Pancreas (tissue), 10 donors: ENCODE measurements at regions not wholly inside any gene's neighbourhood (a gene's known extent, or its start where the extent isn't known, plus 50 kb on each side); places are given as distances from the start of the nearest gene placed in this dataset.

Experiments
- ATAC-seq, 4 donors: fragments of 200-7000 bp; cut with Tn5 transposase; one replicate each; pipeline versions ENCODE4 v1.8.0 to v1.9.1; 2020; ENCODE audit warnings: mild to moderate bottlenecking in 4 of 4, moderate library complexity in 4 of 4
- DNase-seq, 6 donors: peaks; one replicate each; pipeline ENCODE4 v3.0.0-alpha.2; 2020
- FAIRE-seq: peaks from 2 replicates; lab custom pipeline; 2012; peaks lifted over from hg19 to GRCh38; lab: Jason Lieb, UNC
- H3K27ac ChIP-seq, 4 donors: fragments of 200-600 bp; sonication (generic); 1 replicate in 3 of 4; 2 replicates in 1 of 4; pipeline versions ENCODE4 v1.5.0 to v1.8.0; 2020
- H3K27me3 ChIP-seq, 4 donors: fragments of 200-600 bp; one replicate each; pipeline ENCODE4 v1.8.0; 2021
- H3K36me3 ChIP-seq, 3 donors: fragments of 200-600 bp; sonication (generic) in 1 of 3; one replicate each; pipeline versions ENCODE4 v1.5.0 to v1.8.0; 2020 to 2021
- H3K4me1 ChIP-seq, 3 donors: fragments of 200-600 bp; one replicate each; pipeline ENCODE4 v1.8.0; 2021
- H3K4me3 ChIP-seq, 4 donors: fragments of 200-600 bp; sonication (generic) in 2 of 4; one replicate each; pipeline versions ENCODE4 v1.5.0 to v1.8.0; 2020 to 2021
- H3K9me3 ChIP-seq, 4 donors: fragments of 200-600 bp; one replicate each; pipeline ENCODE4 v1.8.0; 2021
- WGBS, 2 donors: extraction: QIAGEN DNeasy Blood & Tissue Kit; methylation state at CpG; one replicate each; pipeline ENCODE4 v1.1.7; 2013; 5-methylcytosine and 5-hydroxymethylcytosine counted together
- intact Hi-C, 3 donors: fragments of 100-400 bp; cut with DNase I; formaldehyde crosslinking; loops; one replicate each; pipeline versions ENCODE4 v1.11.1 to v1.14.2; 2022
- TF ChIP-seq, protein P1 (sequence below), 4 donors: fragments of 200-600 bp; sonication (generic) in 3 of 4; IDR thresholded peaks; one replicate each; pipeline versions ENCODE4 v1.5.0 to v1.8.0; 2021; ENCODE audit warnings: antibody characterized with exemption in 4 of 4
- donor health status: healthy with polysubstance abuse.
- donor health status: DM: no; HTN: no; CAD: no; lungs with moderate emphysema.
- donor health status: DM: no; HTN: no; CAD: no.
- donor health status: control.
- donor health status: control.
- donor health status: Bipolar disorder and iron deficiency.
- donor health status: DM: yes; HTN: yes; CAD: no.
- donor health status: DM: no; HTN: no; CAD: no.
- donor health status: DM: no; HTN: no; CAD: no.
- donor health status: DM: yes; HTN: yes; CAD: no.

DNA sequence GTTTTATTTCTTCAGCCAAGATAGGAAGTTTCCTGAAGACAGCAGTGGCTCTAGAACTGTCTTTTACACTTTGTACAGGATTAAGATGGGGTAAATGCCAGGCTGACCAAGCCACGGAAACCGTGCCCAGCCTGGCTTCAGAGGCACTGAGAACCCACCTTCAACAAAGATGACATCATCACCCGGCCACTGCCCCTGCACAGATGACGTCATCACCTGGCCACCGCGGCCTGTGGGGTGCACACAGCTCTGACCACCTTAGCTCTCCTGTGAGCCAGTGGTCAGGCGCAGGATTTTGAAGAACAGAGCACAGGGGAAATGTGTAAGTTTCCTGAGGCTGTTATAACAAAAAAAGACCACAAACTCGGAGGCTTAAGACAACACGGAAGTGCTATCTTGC lies 486.4 kb upstream of the MKI67 start:
- WGBS, 2 donors, result 73 to 90% methylated on average over 9 of the region's 9 CpGs
- Histone ChIP-seq H3K36me3 (no peaks in the 10 kb centered on the region), H3K4me3 (no peak overlapping the region), H3K4me1 (no peaks in the 10 kb centered on the region), H3K27ac (no peak overlapping the region), H3K9me3 (no peaks in the 10 kb centered on the region), H3K27me3 (no peaks in the 10 kb centered on the region)
- DNase-seq (no peak), ATAC-seq (no peak), FAIRE-seq (no peak)
- TF ChIP-seq, protein P1, sequence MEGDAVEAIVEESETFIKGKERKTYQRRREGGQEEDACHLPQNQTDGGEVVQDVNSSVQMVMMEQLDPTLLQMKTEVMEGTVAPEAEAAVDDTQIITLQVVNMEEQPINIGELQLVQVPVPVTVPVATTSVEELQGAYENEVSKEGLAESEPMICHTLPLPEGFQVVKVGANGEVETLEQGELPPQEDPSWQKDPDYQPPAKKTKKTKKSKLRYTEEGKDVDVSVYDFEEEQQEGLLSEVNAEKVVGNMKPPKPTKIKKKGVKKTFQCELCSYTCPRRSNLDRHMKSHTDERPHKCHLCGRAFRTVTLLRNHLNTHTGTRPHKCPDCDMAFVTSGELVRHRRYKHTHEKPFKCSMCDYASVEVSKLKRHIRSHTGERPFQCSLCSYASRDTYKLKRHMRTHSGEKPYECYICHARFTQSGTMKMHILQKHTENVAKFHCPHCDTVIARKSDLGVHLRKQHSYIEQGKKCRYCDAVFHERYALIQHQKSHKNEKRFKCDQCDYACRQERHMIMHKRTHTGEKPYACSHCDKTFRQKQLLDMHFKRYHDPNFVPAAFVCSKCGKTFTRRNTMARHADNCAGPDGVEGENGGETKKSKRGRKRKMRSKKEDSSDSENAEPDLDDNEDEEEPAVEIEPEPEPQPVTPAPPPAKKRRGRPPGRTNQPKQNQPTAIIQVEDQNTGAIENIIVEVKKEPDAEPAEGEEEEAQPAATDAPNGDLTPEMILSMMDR (IDR thresholded peaks at IDR 0.05), result no peak
- intact Hi-C loops, result no loop called here

DNA sequence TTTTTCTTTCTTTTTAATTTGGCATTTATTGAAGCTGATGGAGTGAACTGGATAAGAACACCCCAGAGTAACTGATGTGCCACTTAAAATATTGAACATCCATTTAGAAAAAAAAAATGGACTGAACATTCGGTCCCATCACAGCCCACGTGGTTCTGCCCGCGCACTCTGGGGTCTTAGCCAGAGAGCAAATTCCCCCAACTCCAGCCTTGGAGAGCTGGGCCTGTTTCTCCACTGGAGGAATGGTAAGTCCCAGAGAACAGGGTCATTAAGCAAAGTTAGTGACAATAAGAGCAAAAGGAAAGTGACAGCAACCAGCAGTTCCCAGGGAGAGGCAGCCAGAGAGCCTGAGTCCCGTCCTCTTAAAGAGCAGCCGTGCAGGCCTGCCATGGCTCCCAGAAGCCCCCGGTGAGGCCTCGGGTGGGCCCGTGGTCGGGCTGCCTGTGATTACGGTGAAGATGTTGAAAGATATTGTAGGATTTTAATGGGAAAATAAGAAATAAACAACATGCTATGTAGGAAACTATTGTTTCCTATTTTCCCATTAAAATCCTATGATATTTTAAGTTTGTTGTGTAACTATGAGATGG lies 487.9 kb upstream of the MKI67 start:
- Histone ChIP-seq H3K36me3 (no peaks in the 10 kb centered on the region), H3K4me1 (no peaks in the 10 kb centered on the region), H3K9me3 (no peaks in the 10 kb centered on the region), H3K27ac (no peak overlapping the region), H3K27me3 (no peaks in the 10 kb centered on the region), H3K4me3 (no peak overlapping the region)
- ATAC-seq (no peak), DNase-seq (no peak), FAIRE-seq (no peak)
- 76 to 84% methylated on average over 11 of the region's 11 CpGs for WGBS, 2 donors
- intact Hi-C loops, result no loop called here
- TF ChIP-seq, protein P1 (IDR thresholded peaks at IDR 0.05), result no peak

DNA sequence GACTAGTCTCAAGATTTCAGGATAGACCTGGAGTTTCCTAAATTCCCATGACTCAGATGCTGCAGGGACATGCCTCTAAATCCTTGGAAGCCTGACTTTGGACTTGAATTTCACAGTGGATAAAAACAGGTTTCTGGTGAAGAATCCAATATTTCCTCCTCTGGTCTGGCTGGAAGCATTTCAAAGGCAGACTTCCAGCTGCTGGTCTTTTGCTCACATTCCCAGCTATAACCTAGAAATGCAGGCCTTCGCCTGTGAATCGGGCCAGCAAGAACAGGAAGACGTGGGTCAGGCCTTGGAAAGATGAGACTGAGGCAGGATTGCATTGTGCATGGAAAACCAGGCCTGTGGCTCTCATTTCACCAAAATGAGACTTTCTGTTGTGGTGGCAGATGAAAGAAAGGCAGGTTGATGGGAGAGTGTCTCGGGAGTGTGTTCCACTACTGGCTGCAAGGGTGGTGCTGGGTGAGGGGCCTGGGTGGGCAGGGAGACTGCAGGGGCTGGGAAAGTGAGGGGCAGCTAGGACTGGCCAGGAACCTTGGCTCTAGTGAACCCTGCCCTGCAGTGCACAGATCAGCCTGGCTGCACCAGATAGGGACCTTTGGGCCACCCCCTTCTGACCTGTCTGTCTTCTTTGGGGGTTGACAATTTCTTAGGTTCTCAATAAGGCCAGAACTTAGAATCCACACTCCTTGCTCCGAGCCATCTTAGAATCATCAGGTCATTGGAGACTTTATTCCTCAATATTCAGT lies 488.8 kb upstream of the MKI67 start:
- no peak overlapping the region for H3K27ac ChIP-seq
- intact Hi-C loops, result no loop called here
- no peak for DNase-seq
- no peaks in the 10 kb centered on the region for H3K4me1 ChIP-seq
- H3K9me3 ChIP-seq, result no peaks in the 10 kb centered on the region
- 60 to 69% methylated on average over 5 of the region's 5 CpGs for WGBS, 2 donors
- TF ChIP-seq, protein P1 (IDR thresholded peaks at IDR 0.05), result no peak
- H3K36me3 ChIP-seq, result no peaks in the 10 kb centered on the region
- peak in 1 of 4 donors; percentile 27 for ATAC-seq
- H3K27me3 ChIP-seq, result no peaks in the 10 kb centered on the region
- no peak for FAIRE-seq
- H3K4me3 ChIP-seq, result no peak overlapping the region

DNA sequence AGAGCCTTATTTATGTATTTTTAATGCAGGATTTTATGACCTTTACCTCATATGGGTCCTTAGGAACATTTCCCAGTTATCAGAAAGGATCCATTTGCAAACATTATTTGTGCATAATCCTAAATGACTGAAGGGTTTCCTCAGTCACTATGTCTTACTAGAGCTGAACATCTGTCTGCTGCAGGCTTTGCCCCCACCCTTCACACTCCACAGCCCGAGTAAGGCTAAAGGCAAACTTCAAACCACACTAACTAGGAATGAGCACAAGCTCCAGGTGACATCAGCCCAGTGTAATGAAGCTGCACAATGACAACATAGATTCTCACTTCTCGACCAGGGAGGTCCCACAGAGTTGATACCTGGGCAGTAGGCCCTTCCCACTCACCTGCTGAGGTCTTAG lies 491.3 kb upstream of the MKI67 start:
- H3K27me3 ChIP-seq, result no peaks in the 10 kb centered on the region
- H3K36me3 ChIP-seq, result no peaks in the 10 kb centered on the region
- FAIRE-seq (no peak), DNase-seq (no peak), ATAC-seq (no peak)
- no peaks in the 10 kb centered on the region for H3K4me1 ChIP-seq
- WGBS, 2 donors, result 32 to 38% methylated on average over 2 of the region's 2 CpGs
- no peak overlapping the region for H3K27ac ChIP-seq
- H3K9me3 ChIP-seq, result no peaks in the 10 kb centered on the region
- H3K4me3 ChIP-seq, result no peak overlapping the region
- TF ChIP-seq, protein P1 (IDR thresholded peaks at IDR 0.05), result no peak
- intact Hi-C loops, result no loop called here

DNA sequence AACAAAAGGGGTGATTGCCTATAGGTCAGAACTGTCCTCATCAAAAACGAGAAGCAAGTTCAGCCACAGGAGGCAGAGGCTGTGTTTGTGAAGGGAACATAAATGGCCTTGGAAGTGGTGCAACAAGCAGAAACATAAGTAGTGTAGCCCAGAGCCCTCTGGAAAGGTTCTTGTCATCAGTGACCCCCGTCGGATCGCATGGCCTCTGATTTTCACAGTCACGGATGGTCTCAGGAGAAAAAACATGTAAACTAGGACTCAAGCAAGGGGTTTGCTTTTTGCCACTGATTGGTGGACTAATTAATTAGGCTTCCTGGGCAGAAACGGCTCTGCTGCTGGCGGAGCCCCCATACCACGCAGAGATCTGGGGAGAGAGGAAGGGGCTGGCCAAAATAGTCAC lies 496.5 kb upstream of the MKI67 start:
- intact Hi-C loops, result no loop called here
- Histone ChIP-seq H3K4me1 (no peaks in the 10 kb centered on the region), H3K9me3 (no peaks in the 10 kb centered on the region), H3K27ac (no peak overlapping the region), H3K4me3 (no peak overlapping the region), H3K27me3 (no peaks in the 10 kb centered on the region), H3K36me3 (no peaks in the 10 kb centered on the region)
- DNase-seq, result no peak
- FAIRE-seq, result no peak
- ATAC-seq, result no peak
- 73 to 89% methylated on average over 8 of the region's 8 CpGs for WGBS, 2 donors
- TF ChIP-seq, protein P1 (IDR thresholded peaks at IDR 0.05), result no peak
